HG03064 (cell line): ENCODE measurements at regions not wholly inside any gene's neighbourhood (a gene's known extent, or its start where the extent isn't known, plus 50 kb on each side); places are given as distances from the start of the nearest gene placed in this dataset.

Source experiments
- ATAC-seq: cut with Tn5 transposase; IDR thresholded peaks from one replicate; pipeline ENCODE4 v1.9.1; 2021; ENCODE audit warnings: low read depth; ENCODE audit not compliant: unreplicated experiment

GRCh38 chr10:55051515-55051914, 250.5 kb upstream of the PCDH15 start:
- no peak for ATAC-seq

- no peak for ATAC-seq
These were observed 247.9 kb upstream of the PCDH15 start for GRCh38 chr10:55048830-55049498.

- ATAC-seq, result no peak
These were observed 242.5 kb upstream of the PCDH15 start for GRCh38 chr10:55043540-55043939.

GRCh38 chr10:55033061-55033460, 232.0 kb upstream of the PCDH15 start:
- ATAC-seq, result no peak

- ATAC-seq, result no peak
These were observed 223.7 kb upstream of the PCDH15 start for GRCh38 chr10:55024713-55025112.

- no peak for ATAC-seq
These were observed 218.4 kb upstream of the PCDH15 start for GRCh38 chr10:55019439-55019838.

GRCh38 chr10:55013318-55013717, 212.3 kb upstream of the PCDH15 start:
- ATAC-seq, result no peak

- ATAC-seq, result no peak
These were observed 201.4 kb upstream of the PCDH15 start for GRCh38 chr10:55002420-55002819.

GRCh38 chr10:55001422-55001821, 200.4 kb upstream of the PCDH15 start:
- ATAC-seq, result no peak

GRCh38 chr10:54993148-54993547, 192.1 kb upstream of the PCDH15 start:
- ATAC-seq, result no peak

GRCh38 chr10:54985732-54986131, 184.7 kb upstream of the PCDH15 start:
- no peak for ATAC-seq

GRCh38 chr10:54983255-54983654, 182.2 kb upstream of the PCDH15 start:
- ATAC-seq, result no peak

GRCh38 chr10:54962134-54962900, 161.3 kb upstream of the PCDH15 start:
- ATAC-seq, result no peak

- ATAC-seq, result no peak
These were observed 160.0 kb upstream of the PCDH15 start for GRCh38 chr10:54961040-54961439.

GRCh38 chr10:54958844-54959243, 157.8 kb upstream of the PCDH15 start:
- no peak for ATAC-seq

GRCh38 chr10:54947605-54948004, 146.6 kb upstream of the PCDH15 start:
- no peak for ATAC-seq

GRCh38 chr10:54940418-54940817, 139.4 kb upstream of the PCDH15 start:
- no peak for ATAC-seq

GRCh38 chr10:54914049-54914448, 113.0 kb upstream of the PCDH15 start:
- ATAC-seq, result no peak

GRCh38 chr10:54909165-54909564, 108.1 kb upstream of the PCDH15 start:
- ATAC-seq, result no peak

- no peak for ATAC-seq
These were observed 107.0 kb upstream of the PCDH15 start for GRCh38 chr10:54908019-54908418.

GRCh38 chr10:54906940-54907339, 105.9 kb upstream of the PCDH15 start:
- ATAC-seq, result no peak

- ATAC-seq, result no peak
These were observed 104.7 kb upstream of the PCDH15 start for GRCh38 chr10:54905578-54906192.
